A549 (cell line): ENCODE measurements at regions not wholly inside any gene's neighbourhood (a gene's known extent, or its start where the extent isn't known, plus 50 kb on each side); places are given as distances from the start of the nearest gene placed in this dataset.
A peak's percentile ranks its signal among the peaks of the same experiment; 100 is the strongest.

ENCODE experiments used
- ATAC-seq, 2 experiments: fragments of 200-7000 bp in 1 of 2; fragments of >200 bp in 1 of 2; cut with Nextera tagmentation in 1 of 2; cut with Tn5 transposase in 1 of 2; 3 replicates each; pipeline versions ENCODE4 v1.8.0 to v1.9.1; 2018 to 2020; ENCODE audit warnings: mild to moderate bottlenecking in 1 of 2, moderate library complexity in 1 of 2
- CTCF ChIA-PET: fragments of 300-600 bp; sonication (Branson Sonifier 250); formaldehyde crosslinking; extraction: SDS; loops from one replicate; lab custom pipeline; 2021; ENCODE audit warnings: antibody characterized with exemption, inconsistent platforms; lab: Yijun Ruan, JAX
- POLR2A ChIA-PET: fragments of 350-600 bp; formaldehyde crosslinking; extraction: SDS; loops from one replicate; lab custom pipeline; 2021; ENCODE audit warnings: antibody characterized with exemption, inconsistent platforms; lab: Yijun Ruan, JAX
- DNase-seq, 2 experiments: peaks; one replicate each; pipeline versions ENCODE4 v3.0.0 to v3.0.0-alpha.2; 2011 to 2016; ENCODE audit warnings: low read depth in 1 of 2, low spot score in 1 of 2
- FAIRE-seq: peaks from 2 replicates; lab custom pipeline; 2011; peaks lifted over from hg19 to GRCh38; lab: Jason Lieb, UNC
- H3K27ac ChIP-seq, 2 experiments: fragments of >200 bp; sonication (Bioruptor Twin); formaldehyde crosslinking; 3 replicates each; pipeline ENCODE4 v1.5.1; 2016 to 2017
- H3K4me1 ChIP-seq: fragments of >200 bp; sonication (Bioruptor Twin); formaldehyde crosslinking; 3 replicates; pipeline ENCODE4 v1.6.1; 2016
- H3K4me2 ChIP-seq: fragments of >200 bp; sonication (Bioruptor Twin); formaldehyde crosslinking; 3 replicates; pipeline ENCODE4 v1.6.1; 2016
- H3K4me3 ChIP-seq: fragments of >200 bp; sonication (Bioruptor Twin); formaldehyde crosslinking; 3 replicates; pipeline ENCODE4 v1.5.1; 2016
- H3K9me3 ChIP-seq: fragments of >200 bp; sonication (Bioruptor Twin); formaldehyde crosslinking; 3 replicates; pipeline ENCODE4 v1.6.1; 2016
- BHLHE40 ChIP-seq: IDR thresholded peaks from 2 replicates; pipeline ENCODE4 v1.6.1; 2012; ENCODE audit warnings: low read depth, low read length, inconsistent platforms
- CEBPB ChIP-seq, 2 experiments: fragments of >200 bp in 1 of 2; sonication (Bioruptor Twin) in 1 of 2; formaldehyde crosslinking in 1 of 2; IDR thresholded peaks; 2 replicates each; pipeline ENCODE4 v1.6.1; 2012 to 2016
- CHD4 ChIP-seq: fragments of 200-600 bp; sonication (generic); IDR thresholded peaks from 2 replicates; pipeline ENCODE4 v1.6.1; 2016; ENCODE audit warnings: antibody characterized with exemption, mild to moderate bottlenecking, borderline replicate concordance
- CTCF ChIP-seq: fragments of >200 bp; sonication (Bioruptor Twin); formaldehyde crosslinking; IDR thresholded peaks from 3 replicates; pipeline ENCODE4 v1.5.1; 2016
- E2F6 ChIP-seq: IDR thresholded peaks from 2 replicates; pipeline ENCODE4 v1.6.1; 2012; ENCODE audit warnings: low read depth, borderline replicate concordance
- EHF ChIP-seq: fragments of 250-450 bp; sonication (Bioruptor Pico); IDR thresholded peaks from 2 replicates; pipeline ENCODE4 v1.5.0; 2020; ENCODE audit warnings: mild to moderate bottlenecking
- EHMT2 ChIP-seq: fragments of 200-600 bp; sonication (generic); IDR thresholded peaks from 2 replicates; pipeline ENCODE4 v1.6.1; 2016; ENCODE audit warnings: antibody characterized with exemption, low read depth, mild to moderate bottlenecking, moderate library complexity
- FOSB ChIP-seq: fragments of 250-450 bp; sonication (Bioruptor Pico); IDR thresholded peaks from 2 replicates; pipeline ENCODE4 v1.5.0; 2020; ENCODE audit warnings: mild to moderate bottlenecking, moderate library complexity
- GATA3 ChIP-seq: IDR thresholded peaks from 2 replicates; pipeline ENCODE4 v1.6.1; 2012; ENCODE audit warnings: borderline replicate concordance
- HEYL ChIP-seq: fragments of 250-450 bp; sonication (Bioruptor Pico); IDR thresholded peaks from 2 replicates; pipeline ENCODE4 v1.8.0; 2021; ENCODE audit warnings: mild to moderate bottlenecking, moderate library complexity
- HOXA7 ChIP-seq: fragments of 250-450 bp; sonication (Bioruptor Pico); IDR thresholded peaks from 2 replicates; pipeline ENCODE4 v1.5.0; 2020; ENCODE audit warnings: mild to moderate bottlenecking, moderate library complexity
- HOXB5 ChIP-seq: fragments of 250-450 bp; sonication (Bioruptor Pico); IDR thresholded peaks from 2 replicates; pipeline ENCODE4 v1.5.0; 2020; ENCODE audit warnings: mild to moderate bottlenecking, moderate library complexity
- JUN ChIP-seq, 2 experiments: fragments of >200 bp; sonication (Bioruptor Twin); formaldehyde crosslinking; IDR thresholded peaks; 2 replicates in 1 of 2; 3 replicates in 1 of 2; pipeline ENCODE4 v1.6.1; 2016 to 2017
- JUNB ChIP-seq: fragments of >200 bp; sonication (Bioruptor Twin); formaldehyde crosslinking; IDR thresholded peaks from 2 replicates; pipeline ENCODE4 v1.6.1; 2016
- MAFK ChIP-seq: fragments of 450-650 bp; IDR thresholded peaks from 2 replicates; pipeline ENCODE4 v1.6.1; 2014; ENCODE audit not compliant: partially characterized antibody
- MAZ ChIP-seq: fragments of 150-350 bp; IDR thresholded peaks from 2 replicates; pipeline ENCODE4 v1.6.1; 2014; ENCODE audit warnings: antibody characterized with exemption, low read depth, low read length, borderline replicate concordance
- NR3C1 ChIP-seq: fragments of >200 bp; sonication (Bioruptor Twin); formaldehyde crosslinking; IDR thresholded peaks from 3 replicates; pipeline ENCODE4 v1.6.1; 2017
- PHF8 ChIP-seq: fragments of 200-600 bp; sonication (generic); IDR thresholded peaks from 2 replicates; pipeline ENCODE4 v1.6.1; 2016; ENCODE audit warnings: low read depth, mild to moderate bottlenecking, antibody characterized with exemption, moderate library complexity, borderline replicate concordance
- RAD21 ChIP-seq, 2 experiments: fragments of >200 bp in 1 of 2; sonication (Bioruptor Twin) in 1 of 2; formaldehyde crosslinking in 1 of 2; IDR thresholded peaks in 1 of 2; conservative IDR thresholded peaks in 1 of 2; 2 replicates in 1 of 2; 3 replicates in 1 of 2; pipeline ENCODE4 v1.6.1; 2012 to 2018; ENCODE audit warnings: inconsistent platforms in 1 of 2
- RFX5 ChIP-seq: fragments of 450-650 bp; IDR thresholded peaks from 2 replicates; pipeline ENCODE4 v1.7.1; 2014; ENCODE audit warnings: antibody characterized with exemption, mild to moderate bottlenecking, moderate library complexity
- SMC3 ChIP-seq: fragments of >200 bp; sonication (Bioruptor Twin); formaldehyde crosslinking; IDR thresholded peaks from 3 replicates; pipeline ENCODE4 v1.6.1; 2018; ENCODE audit warnings: inconsistent platforms
- TP53 ChIP-seq: fragments of 250-450 bp; sonication (Bioruptor Pico); IDR thresholded peaks from 2 replicates; pipeline ENCODE4 v1.5.0; 2021; ENCODE audit warnings: mild to moderate bottlenecking, moderate library complexity
- USF2 ChIP-seq: fragments of 450-650 bp; IDR thresholded peaks from 2 replicates; pipeline ENCODE4 v1.6.1; 2014; ENCODE audit warnings: antibody characterized with exemption
- ZC3H11A ChIP-seq: fragments of 450-650 bp; IDR thresholded peaks from 2 replicates; pipeline ENCODE4 v1.6.1; 2014; ENCODE audit warnings: antibody characterized with exemption, mild to moderate bottlenecking
- ZSCAN20 ChIP-seq: fragments of 250-450 bp; sonication (Bioruptor Pico); IDR thresholded peaks from 2 replicates; pipeline ENCODE4 v1.8.0; 2022; ENCODE audit warnings: mild to moderate bottlenecking, moderate library complexity
- WGBS: methylation state at CpG from one replicate; pipeline ENCODE4 v1.1.6; 2017; ENCODE audit errors: missing lambda C conversion rate; 5-methylcytosine and 5-hydroxymethylcytosine counted together
- TF ChIP-seq, protein P1 (sequence below): fragments of >200 bp; sonication (Bioruptor Twin); formaldehyde crosslinking; IDR thresholded peaks from 2 replicates; pipeline ENCODE4 v1.6.1; 2016
- TF ChIP-seq, protein P2 (sequence below): IDR thresholded peaks from 2 replicates; pipeline ENCODE4 v1.6.1; 2012

GRCh38 chr14:89011355-89012281 is 187.2 kb downstream of the TTC8 start:
- peak overlapping the region; percentile 49 to 71 for H3K27ac ChIP-seq
- FAIRE-seq (no peak), DNase-seq (peak in 1 of 2 experiments; percentile 38), ATAC-seq (peak; percentile 62 to 70; a peak in 3 of 6 replicates)
- CTCF ChIA-PET = interaction anchor here (0.7 to 4.2 kb wide), 10 partner anchors 8 to 344 kb away, joined by 3 to 24 read pairs (median 4); no protein-coding TSS in a partner anchor
- H3K4me1 ChIP-seq = peaks cover 9% of the 10 kb centered on the region
- peak overlapping the region; percentile 68 for H3K4me2 ChIP-seq
- POLR2A ChIA-PET = no interaction called here
- TF ChIP-seq BHLHE40 = no peak
- peak; percentile 3 for TF ChIP-seq MAFK
- TF ChIP-seq HEYL (CRISPR knock-in tag) = no peak
- TF ChIP-seq JUN (IDR thresholded peaks at IDR 0.05) = no peak
- no peak for TF ChIP-seq CHD4
- TF ChIP-seq USF2 = no peak
- TF ChIP-seq, protein P1, sequence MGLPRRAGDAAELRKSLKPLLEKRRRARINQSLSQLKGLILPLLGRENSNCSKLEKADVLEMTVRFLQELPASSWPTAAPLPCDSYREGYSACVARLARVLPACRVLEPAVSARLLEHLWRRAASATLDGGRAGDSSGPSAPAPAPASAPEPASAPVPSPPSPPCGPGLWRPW = no peak
- TF ChIP-seq EHMT2 = no peak
- no peak for TF ChIP-seq MAZ
- peak; percentile 45 to 77; a peak in 3 of 4 replicates for TF ChIP-seq CEBPB (IDR thresholded peaks at IDR 0.05)
- 55% methylated on average over 10 of the region's 10 CpGs for WGBS
- no peaks in the 10 kb centered on the region for H3K9me3 ChIP-seq
- H3K4me3 ChIP-seq = peak overlapping the region; percentile 31

DNA sequence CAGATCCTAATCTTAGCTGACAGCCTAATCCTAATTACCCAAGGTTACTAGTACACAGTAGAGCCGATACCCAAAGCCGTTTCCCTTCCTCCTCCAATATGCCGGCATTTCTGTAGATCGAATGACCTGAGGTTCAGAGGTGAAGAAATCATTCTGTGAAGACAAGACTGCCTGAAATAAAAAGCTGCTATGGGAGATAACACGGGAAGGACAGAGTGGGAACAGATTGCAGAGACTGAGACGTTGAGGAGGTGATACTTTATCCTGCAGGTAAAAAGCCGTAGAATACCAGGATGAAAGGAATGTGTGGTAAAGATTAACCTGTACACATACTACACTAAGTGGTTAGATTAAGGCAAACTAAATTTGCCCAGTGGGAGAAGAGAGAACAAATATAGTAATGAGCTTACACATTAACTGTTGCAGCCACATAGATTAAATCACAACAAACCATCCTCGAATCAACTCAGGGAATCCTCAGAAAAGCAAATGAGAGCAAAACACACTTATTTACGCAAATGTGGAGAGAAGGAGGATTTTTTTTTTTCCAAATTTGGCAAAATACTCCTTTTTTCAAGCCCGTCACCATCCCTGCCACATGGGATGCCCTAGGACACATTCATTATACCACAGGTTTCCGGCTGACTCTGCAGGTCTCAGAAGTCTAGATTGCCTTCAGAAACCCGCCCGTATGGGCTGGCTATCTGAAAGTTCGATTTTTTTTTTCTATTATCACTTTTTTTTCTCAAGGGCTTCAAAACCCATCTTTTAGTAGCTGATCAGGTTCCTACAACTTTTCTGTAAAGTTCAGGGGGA is 188.0 kb downstream of the TTC8 start:
- no peaks in the 10 kb centered on the region for H3K9me3 ChIP-seq
- H3K27ac ChIP-seq = peak overlapping the region; percentile 49 to 71
- ATAC-seq = peak; percentile 57 to 69; a peak in 4 of 6 replicates
- peak overlapping the region; percentile 68 for H3K4me2 ChIP-seq
- FAIRE-seq = no peak
- CTCF ChIA-PET = interaction anchor here (0.7 to 4.2 kb wide), 13 partner anchors 9 to 345 kb away, joined by 3 to 24 read pairs (median 4); no protein-coding TSS in a partner anchor
- peaks cover 9% of the 10 kb centered on the region for H3K4me1 ChIP-seq
- DNase-seq = peak in 1 of 2 experiments; percentile 23
- WGBS = 36% methylated on average over 14 of the region's 14 CpGs
- TF ChIP-seq TP53 (CRISPR knock-in tag) (no peak), HEYL (CRISPR knock-in tag) (no peak), ZSCAN20 (no peak), EHF (CRISPR knock-in tag) (no peak), FOSB (no peak), SMC3 (no peak; the same call in 2 of the 3 replicates), GATA3 (no peak), HOXB5 (no peak), RFX5 (no peak), ZC3H11A (no peak)
- TF ChIP-seq, protein P1 = no peak
- POLR2A ChIA-PET = no interaction called here
- H3K4me3 ChIP-seq = peak overlapping the region; percentile 31

- no peaks in the 10 kb centered on the region for H3K9me3 ChIP-seq
- no peak for FAIRE-seq
- TF ChIP-seq CEBPB (IDR thresholded peaks at IDR 0.05) (no peak), SMC3 (peak; percentile 63; the same call in 2 of the 3 replicates), HOXB5 (no peak), PHF8 (no peak), TP53 (CRISPR knock-in tag) (no peak), NR3C1 (no peak), CTCF (peak; percentile 47; the same call in 2 of the 3 replicates), HOXA7 (no peak), JUNB (no peak), E2F6 (no peak), RAD21 (conservative IDR thresholded peaks at IDR 0.05 in 1 of 2, IDR thresholded peaks at IDR 0.05 in 1 of 2) (peak; percentile 72 to 82)
- TF ChIP-seq, protein P2, sequence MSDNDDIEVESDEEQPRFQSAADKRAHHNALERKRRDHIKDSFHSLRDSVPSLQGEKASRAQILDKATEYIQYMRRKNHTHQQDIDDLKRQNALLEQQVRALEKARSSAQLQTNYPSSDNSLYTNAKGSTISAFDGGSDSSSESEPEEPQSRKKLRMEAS = peak; percentile 55
Measured at GRCh38 chr14:89013098-89013504, 188.7 kb downstream of the TTC8 start.

More at GRCh38 chr14:89013098-89013504, 188.7 kb downstream of the TTC8 start:
- CTCF ChIA-PET = interaction anchor here (0.7 to 4.2 kb wide), 12 partner anchors 9 to 345 kb away, joined by 3 to 24 read pairs (median 4); partner anchors contain the start of gene EML5
- WGBS = 32% methylated on average over 7 of the region's 7 CpGs
- POLR2A ChIA-PET = no interaction called here
- DNase-seq (peak; percentile 60 to 87), ATAC-seq (peak; percentile 83 to 91)
- peak overlapping the region; percentile 68 for H3K4me2 ChIP-seq
- peaks cover 9% of the 10 kb centered on the region for H3K4me1 ChIP-seq
- peak overlapping the region; percentile 49 to 71; a peak in 4 of 6 replicates for H3K27ac ChIP-seq
- peak overlapping the region; percentile 31 for H3K4me3 ChIP-seq
